ENCODE measurements at regions not wholly inside any gene's neighbourhood (a gene's known extent, or its start where the extent isn't known, plus 50 kb on each side); places are given as distances from the start of the nearest gene placed in this dataset.
"Not testable (repeated sequence)": the region's sequence is repeated elsewhere in the genome, so short reads cannot be mapped to it uniquely, and the experiment has no call there.

DNA sequence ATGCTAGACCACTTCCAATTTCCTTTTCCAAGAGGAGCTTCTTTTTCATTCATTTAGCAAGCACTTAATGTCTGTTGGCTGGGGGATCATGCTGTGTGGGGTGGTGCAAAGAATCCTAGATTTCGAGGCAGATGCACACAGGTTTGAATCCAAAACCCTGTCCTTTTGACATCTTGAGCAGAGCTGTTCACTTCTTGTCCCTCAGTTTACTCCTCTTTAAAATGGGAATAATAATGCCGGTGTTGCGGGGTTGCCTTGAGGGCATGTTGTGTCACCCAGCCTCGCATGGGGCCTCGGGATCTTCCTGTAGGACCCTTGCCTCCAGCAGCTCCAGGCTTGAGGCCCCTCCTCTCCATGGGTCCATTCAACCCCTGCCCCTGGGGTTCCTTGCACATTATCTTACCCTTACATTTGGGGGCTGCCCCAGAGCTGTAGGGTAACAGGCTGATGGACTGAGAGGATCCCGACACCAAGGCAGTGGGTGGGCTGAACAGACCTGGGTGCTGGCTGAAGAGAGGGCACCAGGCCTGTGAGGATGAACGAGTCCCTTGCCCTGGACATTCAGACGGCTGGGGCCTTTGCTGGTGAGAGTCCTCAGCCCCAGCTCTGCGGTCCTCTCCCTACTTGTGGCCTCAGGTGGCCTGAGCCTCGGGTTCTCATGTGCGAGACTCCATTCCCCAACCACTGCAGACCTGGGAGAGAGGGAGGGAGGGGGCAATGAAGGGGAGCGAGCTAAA lies 145.8 kb downstream of the BARX1 start:
- no peak for DNase-seq

DNA sequence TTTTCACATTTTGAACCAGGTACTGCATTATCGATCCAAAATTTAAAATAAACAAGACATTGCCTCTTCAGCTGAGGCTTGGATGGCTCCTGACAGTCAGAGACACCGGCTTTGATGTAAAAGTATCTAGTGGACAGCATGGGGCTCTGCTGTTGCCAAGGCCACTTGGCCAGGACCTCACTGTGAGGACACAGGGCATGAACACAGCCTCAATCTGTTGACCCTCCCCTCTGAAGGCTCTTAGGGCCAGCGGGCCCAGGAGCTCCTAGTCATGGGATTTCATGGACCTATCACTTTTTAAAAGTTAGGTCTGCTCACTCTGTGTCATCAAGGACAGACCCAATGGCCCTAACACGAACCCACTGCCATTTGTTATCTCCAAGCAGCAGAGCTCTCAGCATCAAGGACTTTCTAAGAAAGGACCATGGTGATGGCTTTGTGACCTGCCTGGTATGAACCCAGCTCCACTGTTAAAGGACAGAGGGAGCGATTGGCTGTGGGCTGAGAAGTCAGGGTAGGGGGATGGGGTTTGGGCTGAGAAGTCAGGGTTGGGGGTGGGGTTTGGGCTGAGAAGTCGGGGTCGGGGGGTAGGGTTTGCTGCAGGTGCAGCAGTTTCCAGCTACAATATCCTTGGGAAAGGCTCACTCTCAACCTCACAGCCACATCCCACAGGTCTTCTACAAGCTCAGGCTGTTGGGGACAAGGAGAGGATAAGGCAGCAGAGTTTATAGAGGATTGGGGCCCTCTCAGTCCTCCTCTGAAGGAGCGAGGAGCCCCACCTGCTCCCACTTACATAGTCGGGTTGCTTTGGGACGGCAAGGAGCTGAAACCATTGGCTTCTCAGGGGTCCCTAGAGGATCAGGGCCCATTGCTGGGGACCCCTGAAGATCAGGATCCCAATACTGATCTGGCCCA lies 146.8 kb downstream of the BARX1 start:
- no peak for DNase-seq

DNA sequence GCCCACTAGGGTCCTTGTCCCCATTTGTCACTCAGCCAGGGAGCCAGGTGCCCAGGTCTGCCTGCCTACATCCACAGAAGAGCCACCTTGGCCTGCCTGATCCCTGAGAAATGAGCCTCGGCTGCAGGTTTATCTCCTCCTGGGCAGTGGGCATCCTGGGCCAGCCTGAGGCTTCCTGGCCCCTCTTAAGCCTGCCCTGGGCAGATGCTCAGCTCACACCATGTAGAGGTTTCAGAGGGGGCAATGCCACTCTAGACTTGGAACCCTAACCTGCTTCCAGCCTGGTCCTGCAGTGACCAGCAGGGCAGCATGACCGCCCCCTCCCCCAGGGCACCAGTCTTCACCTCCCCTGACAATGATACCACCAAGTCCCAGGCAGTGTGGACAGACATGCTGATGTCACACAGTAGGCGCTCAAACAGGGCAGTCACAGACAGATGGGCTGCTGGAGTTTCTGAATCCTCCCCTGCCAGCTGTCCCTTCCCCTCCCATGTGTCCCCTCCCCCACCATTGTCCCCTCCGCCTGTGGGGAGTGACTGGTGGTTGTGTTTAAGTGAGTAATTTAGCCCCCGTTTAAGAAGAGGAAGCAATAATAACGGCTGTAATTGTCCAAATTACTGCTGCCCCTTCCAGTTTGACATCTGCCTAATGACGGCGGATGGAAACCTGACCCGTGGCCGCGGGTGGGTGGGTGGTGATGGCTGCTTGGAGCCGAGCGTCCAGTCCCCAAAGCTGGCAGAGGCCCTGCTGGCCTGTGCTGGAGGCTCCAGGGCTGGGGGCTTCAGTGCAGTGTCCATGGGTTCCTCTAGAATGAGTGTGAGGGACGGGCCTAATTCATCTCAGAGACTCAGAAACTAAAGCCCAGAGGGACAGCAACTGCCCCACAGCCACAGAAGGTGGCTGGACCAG lies 147.7 kb downstream of the BARX1 start:
- DNase-seq, result no peak

DNA sequence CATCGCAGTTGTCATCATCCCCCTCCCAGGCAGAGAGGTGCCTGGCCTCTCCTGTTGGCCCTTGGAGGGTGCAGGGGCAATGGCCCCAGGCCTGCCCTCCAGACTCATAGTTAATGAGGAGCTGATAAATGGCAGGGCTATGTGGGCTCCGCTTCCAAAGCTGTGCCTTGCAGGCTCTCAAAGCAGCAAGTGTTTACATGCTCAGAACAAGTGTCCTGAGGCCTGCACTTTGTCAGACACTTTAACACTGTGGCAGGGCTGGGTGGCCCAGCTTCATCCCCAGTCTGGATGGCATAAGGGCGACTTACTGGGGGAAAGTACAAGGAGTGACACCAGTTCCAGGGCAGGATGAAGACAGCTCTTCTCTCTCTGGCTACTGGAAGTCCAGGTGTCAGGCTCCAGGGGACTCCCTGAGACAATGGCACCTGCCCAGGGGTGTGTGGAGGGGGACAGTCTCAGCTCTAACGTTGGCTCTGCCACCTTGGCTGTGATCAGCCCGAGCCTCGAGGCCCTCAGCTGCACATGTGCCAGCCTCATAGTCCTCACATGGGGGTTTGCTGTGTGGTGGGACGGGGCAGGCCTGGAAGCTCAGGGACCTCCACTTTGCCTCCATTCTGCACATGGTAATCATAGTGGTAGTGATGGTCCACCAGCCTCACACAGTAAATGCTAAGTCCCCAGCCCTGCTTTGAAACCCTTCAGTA lies 153.4 kb downstream of the BARX1 start:
- no peak for DNase-seq

DNA sequence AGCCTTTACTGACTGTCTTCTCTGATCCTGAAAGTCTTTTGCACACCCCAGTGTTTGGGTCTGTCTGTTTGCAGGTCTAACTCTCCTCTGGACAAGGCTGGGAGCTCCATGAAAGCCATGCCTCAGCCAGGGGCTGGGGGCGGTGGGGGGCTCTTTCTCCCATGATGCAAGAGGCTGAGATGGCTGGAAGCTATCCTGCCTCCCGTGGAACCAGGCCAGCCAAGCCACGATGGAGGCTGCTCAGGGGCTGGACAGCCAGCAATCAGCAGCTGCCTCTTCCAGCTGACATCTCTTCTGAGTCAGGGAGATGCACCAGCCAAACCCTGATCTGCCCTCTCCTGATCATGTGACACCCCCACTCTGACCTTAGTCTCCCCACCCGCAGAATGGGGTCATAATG lies 154.0 kb downstream of the BARX1 start:
- DNase-seq, result no peak

DNA sequence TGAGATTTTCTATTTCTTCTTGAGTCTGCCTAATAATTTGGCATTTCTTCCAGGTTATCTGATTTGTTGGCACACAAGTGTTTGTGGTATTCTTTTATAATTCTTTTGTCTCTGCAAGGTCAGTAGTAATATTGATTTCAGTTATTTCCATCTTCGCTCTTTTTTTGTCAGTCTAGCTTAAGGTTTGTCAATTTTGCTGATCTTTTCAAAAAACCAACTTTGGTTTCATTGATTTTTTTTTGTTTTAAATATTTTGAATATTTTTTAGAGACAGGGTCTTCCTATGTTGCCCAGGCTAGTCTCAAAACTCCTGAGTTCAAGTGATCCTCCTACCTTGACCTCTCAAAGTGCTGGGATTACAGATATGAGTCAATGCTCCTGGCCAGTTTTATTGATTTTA lies 162.8 kb downstream of the BARX1 start:
- DNase-seq, result no peak

DNA sequence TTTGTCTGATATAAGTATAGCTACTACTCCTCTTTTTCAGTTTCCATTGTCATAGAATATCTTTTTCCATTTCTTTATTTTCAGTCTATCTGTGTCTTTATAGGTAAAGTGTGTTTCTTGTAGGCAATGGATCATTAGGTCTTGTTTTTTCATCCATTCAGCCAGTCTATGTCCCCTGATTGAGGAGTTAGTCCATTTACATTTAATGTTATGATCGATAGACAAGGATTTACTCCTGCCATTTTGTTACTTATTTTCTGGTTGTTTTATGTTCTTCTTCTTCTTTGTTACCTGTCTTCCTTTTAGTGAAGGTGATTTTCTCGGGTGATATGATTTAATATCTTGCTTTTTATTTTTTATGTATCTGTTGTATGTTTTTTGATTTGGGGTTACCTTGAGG lies 169.0 kb downstream of the BARX1 start:
- DNase-seq, result no peak

DNA sequence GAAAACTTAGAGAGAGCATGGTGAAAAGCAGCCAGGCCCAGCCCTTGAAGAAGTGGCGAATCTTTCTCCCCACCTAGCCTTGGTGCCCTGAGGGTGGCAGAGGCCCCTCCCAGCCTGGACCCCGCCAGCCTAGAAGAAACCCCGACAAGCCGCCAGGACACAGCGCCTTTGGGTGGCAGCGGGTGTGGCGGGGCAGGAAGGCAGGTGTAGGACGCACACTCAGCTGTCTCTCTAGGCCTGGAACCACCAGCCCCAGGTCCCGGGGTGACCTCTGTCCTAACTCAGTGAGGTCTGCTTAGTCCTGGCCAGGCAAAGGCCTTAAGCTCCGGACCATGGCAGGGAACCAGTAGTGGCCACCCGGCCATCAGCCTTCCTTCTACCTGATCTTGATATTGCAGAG lies 178.3 kb downstream of the BARX1 start:
- DNase-seq, result no peak

DNA sequence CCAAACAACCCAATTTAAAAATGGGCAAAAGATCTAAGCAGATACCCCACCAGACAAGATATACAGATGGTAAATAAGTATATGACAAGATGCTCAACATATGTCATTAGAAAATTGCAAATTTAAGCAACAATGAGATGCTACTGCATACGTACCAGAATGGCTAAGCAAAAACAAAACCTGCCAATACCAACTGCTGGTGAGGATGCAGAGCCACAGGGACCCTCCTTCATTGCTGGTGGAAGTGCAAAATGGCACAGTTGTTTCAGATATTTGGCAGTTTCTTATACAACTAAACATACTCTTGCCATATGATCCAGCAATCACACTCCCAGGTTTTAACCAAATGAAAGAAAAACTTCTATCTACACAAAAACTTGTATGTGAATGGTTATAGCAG lies 178.9 kb downstream of the BARX1 start:
- DNase-seq, result no peak

DNA sequence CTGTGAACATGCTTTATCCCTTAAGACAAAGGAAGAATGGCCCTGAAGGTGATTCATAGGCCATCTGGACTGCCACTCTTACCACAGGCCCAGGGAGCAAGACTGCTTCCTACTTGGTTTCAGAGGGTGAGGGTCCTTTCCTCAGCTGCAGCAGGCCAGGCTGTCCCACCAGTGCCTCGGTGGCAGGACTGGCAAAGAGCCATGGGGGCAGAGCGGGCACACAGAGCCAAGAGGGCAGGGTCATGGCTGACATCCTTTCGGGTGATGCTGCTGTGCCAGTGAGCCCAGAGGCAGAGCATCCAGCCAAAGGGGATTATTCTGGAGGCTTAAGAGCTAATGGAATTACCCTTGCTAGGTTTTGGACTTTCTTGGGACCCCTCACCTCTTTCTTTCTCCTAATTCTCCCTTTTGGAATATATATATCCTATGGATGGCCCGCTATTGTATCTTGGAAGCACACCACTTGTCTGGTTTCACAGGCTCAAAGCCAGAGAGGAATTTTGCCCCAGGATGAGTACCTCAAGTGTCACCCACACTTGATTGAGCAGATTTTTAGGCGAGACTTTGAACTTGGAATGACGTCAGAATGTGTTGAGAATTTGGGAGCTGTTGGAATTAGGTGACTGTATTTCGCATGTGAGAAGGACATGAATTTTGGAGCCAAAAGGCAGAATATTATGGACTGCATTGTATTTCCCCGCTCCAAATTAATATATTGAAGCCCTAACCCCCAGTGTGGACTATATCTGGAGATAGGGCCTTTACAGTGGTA lies 180.6 kb downstream of the BARX1 start:
- DNase-seq, result no peak

DNA sequence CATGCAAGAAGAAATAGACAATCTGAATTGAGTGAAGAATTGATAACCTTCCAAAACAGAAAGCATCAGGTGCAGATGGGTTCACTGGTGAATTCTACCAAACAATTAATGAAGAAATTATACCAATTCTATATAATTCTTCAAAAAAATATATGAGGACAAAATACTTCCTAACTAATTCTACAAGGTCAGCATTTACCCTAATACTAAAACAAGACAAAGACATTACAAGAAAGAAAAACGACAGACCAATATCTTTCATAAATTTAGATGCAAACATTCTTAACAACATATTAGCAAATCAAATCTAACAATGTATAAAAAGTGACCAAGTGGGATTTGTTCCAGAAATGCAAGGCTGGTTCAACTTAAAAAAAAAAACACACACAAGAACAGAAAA lies 183.9 kb downstream of the BARX1 start:
- DNase-seq, result no peak

DNA sequence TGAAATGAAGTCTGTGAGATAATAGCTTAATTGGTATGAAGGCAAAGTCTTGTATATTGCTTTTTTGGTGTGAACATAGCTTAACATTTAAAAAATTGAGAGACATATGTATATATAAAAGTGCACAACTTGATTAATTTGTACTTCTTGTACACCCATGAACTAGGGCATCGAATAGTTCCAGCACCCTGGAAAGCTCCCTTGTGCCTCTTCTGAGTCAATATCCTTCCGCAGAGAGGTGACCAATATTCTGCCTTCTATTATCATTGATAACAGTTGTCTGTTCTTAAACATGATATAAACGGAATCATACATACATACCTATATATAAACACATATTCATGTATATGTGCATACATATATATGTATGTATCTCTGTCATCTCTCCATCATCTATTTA lies 185.4 kb downstream of the PHF2 start:
- DNase-seq, result no peak

DNA sequence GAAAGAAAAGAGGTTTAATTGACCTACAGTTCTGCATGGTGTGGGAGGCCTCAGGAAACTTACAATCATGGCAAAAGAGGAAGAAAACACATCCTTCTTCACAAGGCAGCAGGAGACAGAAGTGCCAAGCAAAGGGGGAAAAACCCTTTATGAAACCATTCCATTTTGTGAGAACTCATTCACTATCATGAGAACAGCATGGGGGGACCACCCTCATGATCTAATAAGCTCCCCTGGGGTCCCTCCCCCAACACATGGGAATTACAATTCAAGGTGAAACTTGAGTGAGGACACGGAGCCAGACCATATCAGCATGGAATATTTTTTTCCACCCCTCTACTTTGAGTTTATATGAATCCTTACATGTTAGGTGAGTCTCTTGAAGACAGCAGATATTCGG lies 173.7 kb downstream of the PHF2 start:
- DNase-seq, result no peak

DNA sequence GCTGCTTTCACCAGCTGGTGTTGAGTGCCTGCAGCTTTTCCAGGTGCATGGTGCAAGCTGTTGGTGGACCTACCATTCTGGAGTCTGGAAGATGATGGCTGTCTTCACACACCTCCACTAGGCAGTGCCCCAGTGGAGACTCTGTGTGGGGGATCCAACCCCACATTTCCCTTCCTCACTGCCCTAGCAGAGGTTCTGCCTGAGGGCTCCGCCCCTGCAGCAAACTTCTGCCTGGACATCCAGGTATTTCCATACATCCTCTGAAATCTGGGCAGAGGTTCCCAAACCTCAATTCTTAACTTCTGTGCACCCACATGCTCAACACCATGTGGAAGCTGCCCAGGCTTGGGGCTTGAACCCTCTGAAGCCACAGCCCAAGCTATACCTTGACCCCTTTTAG lies 172.4 kb downstream of the PHF2 start:
- DNase-seq, result not testable (repeated sequence)

DNA sequence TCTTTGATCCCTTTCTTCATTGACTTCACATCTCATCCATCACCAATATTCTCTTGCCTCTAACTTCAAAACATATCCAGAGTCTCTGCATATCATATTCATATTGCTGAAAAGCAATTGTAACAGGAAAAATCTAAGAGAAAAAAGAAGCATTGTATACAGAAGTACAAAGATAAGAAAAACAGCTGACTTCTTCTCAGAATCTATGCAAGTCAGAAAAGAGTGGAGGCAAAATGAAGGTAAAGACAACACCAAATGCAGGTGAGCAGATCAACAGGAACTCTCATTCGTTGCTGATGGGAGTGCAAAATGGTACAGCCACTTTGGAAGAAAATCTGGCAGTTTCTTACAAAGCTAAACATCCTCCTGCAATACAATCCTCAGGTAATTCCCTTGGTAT lies 155.6 kb downstream of the PHF2 start:
- DNase-seq, result no peak

DNA sequence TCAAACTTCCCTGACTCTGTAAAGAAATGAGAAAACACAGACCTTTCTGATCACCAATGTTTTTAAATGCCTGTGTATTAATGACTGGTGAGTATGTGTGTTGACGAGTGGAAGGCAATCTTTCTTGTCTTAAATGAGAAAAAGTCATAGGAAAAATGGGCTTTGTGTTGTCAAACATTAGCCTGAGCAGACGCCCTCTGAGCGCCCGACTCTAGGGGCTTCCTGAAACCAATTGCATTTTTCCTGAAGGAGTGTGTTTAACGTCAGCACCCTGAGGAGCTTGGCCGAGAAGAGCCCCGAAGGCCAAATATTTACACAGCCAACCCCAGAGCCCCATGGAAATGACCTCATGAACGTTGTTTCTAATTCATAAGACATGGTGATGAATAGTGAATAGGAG lies 154.3 kb downstream of the PHF2 start:
- DNase-seq, result no peak

DNA sequence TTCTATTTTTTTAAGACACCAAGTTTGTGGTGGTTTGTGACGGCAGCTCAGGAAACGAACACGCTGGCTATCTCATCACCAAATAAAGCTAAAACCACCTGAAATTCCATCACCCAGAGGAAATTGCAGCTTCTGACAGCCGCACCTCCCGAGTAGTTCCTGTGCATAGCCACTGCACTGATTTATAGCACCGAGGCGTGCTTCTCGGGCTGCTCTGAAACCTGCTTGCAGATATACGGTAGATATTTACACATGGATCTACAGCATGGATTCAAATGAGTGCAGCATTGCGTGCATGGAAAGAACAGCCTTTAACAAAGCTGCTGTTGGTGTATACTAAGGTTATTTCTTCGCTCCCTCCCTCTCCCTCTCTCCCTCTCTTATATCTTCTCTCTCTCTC lies 153.8 kb downstream of the PHF2 start:
- no peak for DNase-seq

All from NCI-H446 (cell line).